Transverse colon (tissue), 4 donors: ENCODE measurements at regions not wholly inside any gene's neighbourhood (a gene's known extent, or its start where the extent isn't known, plus 50 kb on each side); places are given as distances from the start of the nearest gene placed in this dataset.

Experiments used
- POLR2A ChIP-seq: fragments of 450-650 bp; IDR thresholded peaks from one replicate; pipeline ENCODE4 v1.6.1; 2016; ENCODE audit warnings: antibody characterized with exemption, mild to moderate bottlenecking, moderate library complexity
- POLR2AphosphoS5 ChIP-seq, 3 donors: sonication (generic); formaldehyde crosslinking; IDR thresholded peaks; one replicate each; pipeline ENCODE4 v1.6.1; 2016; ENCODE audit warnings: antibody characterized with exemption in 3 of 3
- TF ChIP-seq, protein P1 (sequence below), 5 experiments: fragments of 200-600 bp in 3 of 5; fragments of 450-650 bp in 2 of 5; sonication (generic) in 3 of 5; IDR thresholded peaks; 1 replicate in 2 of 5; 2 replicates in 3 of 5; pipeline ENCODE4 v1.5.1; 2016 to 2017; ENCODE audit warnings: antibody characterized with exemption in 5 of 5, inconsistent platforms in 3 of 5, mild to moderate bottlenecking in 2 of 5, moderate library complexity in 1 of 5

DNA sequence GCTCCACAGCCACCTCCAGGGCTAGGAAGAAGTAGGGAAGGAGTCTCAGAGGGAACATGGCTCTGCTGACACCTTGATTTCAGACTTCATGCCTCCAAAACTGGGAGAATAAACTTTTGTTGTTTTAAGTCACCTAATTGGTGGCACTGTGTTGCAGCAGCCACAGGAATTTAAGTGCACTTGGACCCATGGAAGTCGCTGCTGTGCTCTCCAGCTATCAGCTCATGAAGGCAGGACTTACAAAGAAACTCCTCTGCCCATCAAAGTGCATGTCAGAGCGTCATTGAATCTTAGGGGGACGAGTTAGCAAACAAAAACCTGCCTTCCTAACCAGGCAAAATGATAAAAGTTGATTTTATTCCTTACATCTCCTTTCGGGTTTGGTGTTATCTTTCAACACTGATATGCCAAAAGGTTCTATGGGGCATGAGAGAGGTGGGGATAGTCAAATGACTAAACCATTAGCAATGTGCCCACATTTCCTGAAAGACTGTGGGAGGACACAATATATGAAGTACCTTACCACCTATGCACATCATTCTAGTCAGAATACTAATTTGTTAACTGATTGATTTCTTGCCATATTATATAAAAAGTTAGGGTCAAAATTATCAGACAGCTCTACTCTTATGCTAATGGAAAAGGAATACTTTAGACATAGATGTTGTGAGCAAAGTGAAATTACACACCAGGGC lies 235.8 kb upstream of the TNP1 start:
- no peak for TF ChIP-seq POLR2A
- TF ChIP-seq POLR2AphosphoS5 (IDR thresholded peaks at IDR 0.05): no peak
- TF ChIP-seq, protein P1, sequence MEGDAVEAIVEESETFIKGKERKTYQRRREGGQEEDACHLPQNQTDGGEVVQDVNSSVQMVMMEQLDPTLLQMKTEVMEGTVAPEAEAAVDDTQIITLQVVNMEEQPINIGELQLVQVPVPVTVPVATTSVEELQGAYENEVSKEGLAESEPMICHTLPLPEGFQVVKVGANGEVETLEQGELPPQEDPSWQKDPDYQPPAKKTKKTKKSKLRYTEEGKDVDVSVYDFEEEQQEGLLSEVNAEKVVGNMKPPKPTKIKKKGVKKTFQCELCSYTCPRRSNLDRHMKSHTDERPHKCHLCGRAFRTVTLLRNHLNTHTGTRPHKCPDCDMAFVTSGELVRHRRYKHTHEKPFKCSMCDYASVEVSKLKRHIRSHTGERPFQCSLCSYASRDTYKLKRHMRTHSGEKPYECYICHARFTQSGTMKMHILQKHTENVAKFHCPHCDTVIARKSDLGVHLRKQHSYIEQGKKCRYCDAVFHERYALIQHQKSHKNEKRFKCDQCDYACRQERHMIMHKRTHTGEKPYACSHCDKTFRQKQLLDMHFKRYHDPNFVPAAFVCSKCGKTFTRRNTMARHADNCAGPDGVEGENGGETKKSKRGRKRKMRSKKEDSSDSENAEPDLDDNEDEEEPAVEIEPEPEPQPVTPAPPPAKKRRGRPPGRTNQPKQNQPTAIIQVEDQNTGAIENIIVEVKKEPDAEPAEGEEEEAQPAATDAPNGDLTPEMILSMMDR (IDR thresholded peaks at IDR 0.05): no peak
